SK-N-SH treated with all-trans-retinoic acid at 6 μM for 48 hours (cell line): ENCODE measurements at regions not wholly inside any gene's neighbourhood (a gene's known extent, or its start where the extent isn't known, plus 50 kb on each side); places are given as distances from the start of the nearest gene placed in this dataset.

Source experiments
- ATAC-seq: fragments of 200-7000 bp; cut with Tn5 transposase; 3 replicates; pipeline ENCODE4 v1.9.1; 2020; ENCODE audit warnings: mild to moderate bottlenecking, moderate library complexity
- ARNTL ChIP-seq: fragments of 450-650 bp; formaldehyde crosslinking; IDR thresholded peaks from 2 replicates; pipeline ENCODE4 v1.5.0; 2020; ENCODE audit warnings: low read depth, mild to moderate bottlenecking, moderate library complexity, borderline replicate concordance
- BACH2 ChIP-seq: fragments of 250-450 bp; sonication (Bioruptor Pico); IDR thresholded peaks from 2 replicates; pipeline ENCODE4 v1.9.0; 2021; ENCODE audit warnings: mild to moderate bottlenecking, borderline replicate concordance
- CSDC2 ChIP-seq: fragments of 250-450 bp; sonication (Bioruptor Pico); IDR thresholded peaks from 2 replicates; pipeline ENCODE4 v1.5.0; 2020; ENCODE audit warnings: mild to moderate bottlenecking, moderate library complexity
- CSRNP3 ChIP-seq: fragments of 250-450 bp; sonication (Bioruptor Pico); IDR thresholded peaks from 2 replicates; pipeline ENCODE4 v1.5.1; 2021; ENCODE audit warnings: mild to moderate bottlenecking, moderate library complexity
- ESRRG ChIP-seq: fragments of 250-450 bp; sonication (Bioruptor Pico); IDR thresholded peaks from 2 replicates; pipeline ENCODE4 v1.6.1; 2021; ENCODE audit warnings: mild to moderate bottlenecking
- GLIS3 ChIP-seq: fragments of 250-450 bp; sonication (Bioruptor Pico); IDR thresholded peaks from 2 replicates; pipeline ENCODE4 v1.5.0; 2020; ENCODE audit warnings: mild to moderate bottlenecking, moderate library complexity
- ISL1 ChIP-seq: fragments of 250-450 bp; sonication (Bioruptor Pico); IDR thresholded peaks from 2 replicates; pipeline ENCODE4 v2.1.2; 2022; ENCODE audit warnings: mild to moderate bottlenecking, moderate library complexity
- OSR1 ChIP-seq: fragments of 250-450 bp; sonication (Bioruptor Pico); IDR thresholded peaks from 2 replicates; pipeline ENCODE4 v1.8.0; 2022; ENCODE audit warnings: moderate library complexity, mild to moderate bottlenecking, inconsistent platforms
- POU6F1 ChIP-seq: fragments of 250-450 bp; sonication (Bioruptor Pico); IDR thresholded peaks from 2 replicates; pipeline ENCODE4 v1.8.0; 2021; ENCODE audit warnings: low read depth, mild to moderate bottlenecking, moderate library complexity, borderline replicate concordance
- PPARA ChIP-seq: fragments of 250-450 bp; sonication (Bioruptor Pico); IDR thresholded peaks from 2 replicates; pipeline ENCODE4 v1.5.0; 2020; ENCODE audit warnings: mild to moderate bottlenecking, borderline replicate concordance
- RARB ChIP-seq: fragments of 250-450 bp; sonication (Bioruptor Pico); IDR thresholded peaks from 2 replicates; pipeline ENCODE4 v1.8.0; 2021; ENCODE audit warnings: mild to moderate bottlenecking, moderate library complexity
- SNAI2 ChIP-seq: fragments of 250-450 bp; sonication (Bioruptor Pico); IDR thresholded peaks from 2 replicates; pipeline ENCODE4 v1.5.0; 2020; ENCODE audit warnings: mild to moderate bottlenecking, moderate library complexity
- TSHZ2 ChIP-seq: fragments of 250-450 bp; sonication (Bioruptor Pico); IDR thresholded peaks from 2 replicates; pipeline ENCODE4 v1.5.0; 2020; ENCODE audit warnings: mild to moderate bottlenecking, moderate library complexity
- ZFP3 ChIP-seq: fragments of 250-450 bp; sonication (Bioruptor Pico); IDR thresholded peaks from 2 replicates; pipeline ENCODE4 v1.5.0; 2020; ENCODE audit warnings: mild to moderate bottlenecking, moderate library complexity
- ZFP30 ChIP-seq: fragments of 450-650 bp; formaldehyde crosslinking; IDR thresholded peaks from 2 replicates; pipeline ENCODE4 v1.5.0; 2022; ENCODE audit warnings: mild to moderate bottlenecking, moderate library complexity
- ZNF565 ChIP-seq: fragments of 450-650 bp; formaldehyde crosslinking; conservative IDR thresholded peaks from 2 replicates; pipeline ENCODE4 v1.5.0; 2020; ENCODE audit warnings: low read depth, mild to moderate bottlenecking, moderate library complexity
- ZNF8 ChIP-seq: fragments of 450-650 bp; formaldehyde crosslinking; IDR thresholded peaks from 2 replicates; pipeline ENCODE4 v1.5.0; 2020; ENCODE audit warnings: mild to moderate bottlenecking, moderate library complexity

- ATAC-seq = peak; percentile 34; the same call in 1 of the 3 replicates
- TF ChIP-seq CSDC2 (CRISPR knock-in tag) = no peak
- no peak for TF ChIP-seq ESRRG (CRISPR knock-in tag)
- TF ChIP-seq ZNF8 (CRISPR knock-in tag) = no peak
- TF ChIP-seq BACH2 (CRISPR knock-in tag) = no peak
- no peak for TF ChIP-seq RARB (CRISPR knock-in tag)
- TF ChIP-seq, all 23 proteins: peak for 0
Observed at GRCh38 chr5:72020161-72020983, 86.9 kb upstream of the MAP1B start.

GRCh38 chr5:72021651-72022357 is 85.5 kb upstream of the MAP1B start:
- TF ChIP-seq POU6F1 (CRISPR knock-in tag) (no peak), ZFP30 (CRISPR knock-in tag) (no peak), PPARA (CRISPR knock-in tag) (no peak), ARNTL (CRISPR knock-in tag) (no peak), ISL1 (CRISPR knock-in tag) (no peak)
- TF ChIP-seq, all 23 proteins: peak for 0
- no peak for ATAC-seq

- TF ChIP-seq BACH2 (CRISPR knock-in tag) (no peak), ZFP3 (no peak), RARB (CRISPR knock-in tag) (no peak), ISL1 (CRISPR knock-in tag) (no peak), ESRRG (CRISPR knock-in tag) (no peak), ZNF565 (CRISPR knock-in tag) (no peak), POU6F1 (CRISPR knock-in tag) (no peak), PPARA (CRISPR knock-in tag) (no peak), ZFP30 (CRISPR knock-in tag) (no peak), CSRNP3 (CRISPR knock-in tag) (no peak)
- ATAC-seq = no peak
Observed at GRCh38 chr5:72028382-72028781, 78.9 kb upstream of the MAP1B start.

- TF ChIP-seq GLIS3 (CRISPR knock-in tag) (no peak), POU6F1 (CRISPR knock-in tag) (no peak), TSHZ2 (no peak), ZNF565 (CRISPR knock-in tag) (no peak), PPARA (CRISPR knock-in tag) (no peak), OSR1 (CRISPR knock-in tag) (no peak), ARNTL (CRISPR knock-in tag) (no peak), SNAI2 (CRISPR knock-in tag) (no peak)
- ATAC-seq = no peak
Observed at GRCh38 chr5:72030237-72030636, 77.0 kb upstream of the MAP1B start.
